ENCODE measurements at regions not wholly inside any gene's neighbourhood (a gene's known extent, or its start where the extent isn't known, plus 50 kb on each side); places are given as distances from the start of the nearest gene placed in this dataset.

GRCh38 chr11:32176223-32176934, 85.5 kb downstream of the RCN1 start (continued):
- TF ChIP-seq RAD21 (IDR thresholded peaks at IDR 0.05; ENCODE audit: insufficient read depth, low read depth, low read length) (peak; percentile 99), IKZF2 (IDR thresholded peaks at IDR 0.05) (no peak), YY1 (IDR thresholded peaks at IDR 0.05; ENCODE audit: low read depth, low read length) (peak; percentile 53; the same call in 1 of the 2 replicates), KAT2A (conservative IDR thresholded peaks at IDR 0.05; ENCODE audit: control insufficient read depth, low read depth, low read length) (no peak), NR2C2 (IDR thresholded peaks at IDR 0.05; ENCODE audit: borderline replicate concordance, control insufficient read depth, insufficient read length, low read depth) (no peak), CBX3 (IDR thresholded peaks at IDR 0.05; ENCODE audit: borderline replicate concordance, low read depth) (no peak), ETV6 (conservative IDR thresholded peaks at IDR 0.05 in 1 of 2, IDR thresholded peaks at IDR 0.05 in 1 of 2; ENCODE audit: borderline replicate concordance in 1 of 2, low read depth in 1 of 2) (no peak), ATF7 (IDR thresholded peaks at IDR 0.05; ENCODE audit: low read depth) (peak; percentile 49; the same call in 1 of the 2 replicates), CREB1 (IDR thresholded peaks at IDR 0.05; ENCODE audit: low read depth) (0 out of 2 replicates have a peak, but pooled peaks have one; percentile 21), CTCF (IDR thresholded peaks at IDR 0.05 in 2 of 3, conservative IDR thresholded peaks at IDR 0.05 in 1 of 3; ENCODE audit: control insufficient read depth in 2 of 3, extremely low read depth in 1 of 3, insufficient read depth in 1 of 3, low read depth in 3 of 3, low read length in 3 of 3) (peak; percentile 74 to 96 (median 77))

GRCh38 chr11:32178692-32179091, 87.8 kb downstream of the RCN1 start:
- Histone ChIP-seq H3K79me2 (ENCODE audit: control insufficient read depth, insufficient read depth, low read length) (no peaks in the 10 kb centered on the region), H3K9me3 (replicated peaks; ENCODE audit: control insufficient read depth, insufficient read depth, low read length) (no peaks in the 10 kb centered on the region), H3K4me3 (no peak overlapping the region), H3K4me1 (ENCODE audit: control insufficient read depth, insufficient read depth, low read length) (peaks cover 2% of the 10 kb centered on the region), H4K20me1 (ENCODE audit: control insufficient read depth, insufficient read depth) (no peaks in the 10 kb centered on the region), H3K36me3 (ENCODE audit: control insufficient read depth in 2 of 2, insufficient read depth in 2 of 2, low read length in 1 of 2) (no peaks in the 10 kb centered on the region), H2AFZ (ENCODE audit: control insufficient read depth, low read depth, low read length) (no peak overlapping the region), H3K27me3 (replicated peaks in 1 of 2; ENCODE audit: control insufficient read depth in 2 of 2, insufficient read depth in 2 of 2, low read length in 1 of 2) (no peaks in the 10 kb centered on the region), H3K9ac (ENCODE audit: control insufficient read depth, insufficient read depth, low read length) (no peak overlapping the region), H3K4me2 (ENCODE audit: control insufficient read depth, insufficient read depth) (no peak overlapping the region), H3K27ac (ENCODE audit: control insufficient read depth, insufficient read depth) (no peak overlapping the region)
- BruUV-seq (replicated peaks): no TSS peak
- RAD21 ChIA-PET (ENCODE audit: unreplicated experiment): no interaction called here
- in situ Hi-C loops (cut with MboI) (no loop called here), intact Hi-C loops (cut with micrococcal nuclease; ENCODE audit: unreplicated experiment) (loop anchor here (5.0 to 10.0 kb wide), 6 partner anchors 221 to 1071 kb away; no protein-coding TSS in a partner anchor)
- no peak for ATAC-seq
- CTCF ChIA-PET: interaction anchor here (1.0 to 11.7 kb wide), 4 partner anchors 72 to 134 kb away, joined by 4 to 306 read pairs (median 35); no protein-coding TSS in a partner anchor
- no peak for TF ChIP-seq NFYB (IDR thresholded peaks at IDR 0.05; ENCODE audit: insufficient read depth, low read depth, low read length)
- 54% methylated on average over 7 of the region's 7 CpGs for WGBS (ENCODE audit: insufficient coverage, insufficient replicate concordance, low lambda C conversion rate, missing lambda C conversion rate)
- SMC1A ChIA-PET (ENCODE audit: uncharacterized antibody, unreplicated experiment): interaction anchor here (1.3 to 12.7 kb wide), 2 partner anchors 9 to 125 kb away, joined by 4 to 205 read pairs; no protein-coding TSS in a partner anchor
- POLR2A ChIA-PET: no interaction called here
- no peak for DNase-seq (ENCODE audit: low read depth, low spot score)
- FAIRE-seq: no peak

Measured in GM12878 (cell line).